CD4-positive, alpha-beta T cell (primary cell): ENCODE measurements at regions not wholly inside any gene's neighbourhood (a gene's known extent, or its start where the extent isn't known, plus 50 kb on each side); places are given as distances from the start of the nearest gene placed in this dataset.

Experiments
- ATAC-seq: fragments of 200-7000 bp; cut with Tn5 transposase; one replicate; pipeline ENCODE4 v1.10.0; 2022; ENCODE audit warnings: mild to moderate bottlenecking; ENCODE audit not compliant: poor library complexity
- CTCF ChIA-PET: fragments of 350-600 bp; sonication (Branson Sonifier 250); formaldehyde crosslinking; loops from one replicate; lab custom pipeline; 2021; ENCODE audit warnings: antibody characterized with exemption, inconsistent platforms; lab: Charles Lee
- POLR2A ChIA-PET: fragments of 350-600 bp; sonication (Branson Sonifier 250); formaldehyde crosslinking; loops from one replicate; lab custom pipeline; 2021; ENCODE audit warnings: antibody characterized with exemption, inconsistent platforms; lab: Charles Lee
- DNase-seq, 14 experiments: peaks; one replicate each; pipeline ENCODE4 v3.0.0-alpha.2; 2013 to 2020; ENCODE audit warnings: mixed read lengths in 2 of 14
- H3K27ac ChIP-seq, 2 donors: one replicate each; pipeline versions ENCODE4 v1.5.1 to v1.7.0; 2013; ENCODE audit warnings: low read length in 2 of 2, low read depth in 1 of 2, mild to moderate bottlenecking in 1 of 2
- H3K27me3 ChIP-seq, 2 experiments: 1 replicate in 1 of 2; 2 replicates in 1 of 2; pipeline versions ENCODE4 v1.6.1 to v1.7.0; 2013; ENCODE audit warnings: low read length in 2 of 2, control low read depth in 1 of 2, mild to moderate bottlenecking in 1 of 2, moderate library complexity in 1 of 2; ENCODE audit not compliant: insufficient read depth in 2 of 2, control insufficient read depth in 1 of 2
- H3K36me3 ChIP-seq: one replicate; pipeline ENCODE4 v1.6.1; 2013; ENCODE audit warnings: low read length, control low read depth; ENCODE audit not compliant: insufficient read depth
- H3K4me1 ChIP-seq: one replicate; pipeline ENCODE4 v1.6.1; 2013; ENCODE audit warnings: low read length, control low read depth; ENCODE audit not compliant: insufficient read depth
- H3K4me3 ChIP-seq: one replicate; pipeline ENCODE4 v1.5.1; 2013; ENCODE audit warnings: mild to moderate bottlenecking, low read length, moderate library complexity
- H3K9me3 ChIP-seq, 2 experiments: 1 replicate in 1 of 2; 2 replicates in 1 of 2; pipeline versions ENCODE4 v1.6.1 to v1.7.0; 2013; ENCODE audit warnings: low read length in 2 of 2, mild to moderate bottlenecking in 2 of 2, control low read depth in 1 of 2, moderate library complexity in 1 of 2; ENCODE audit not compliant: control insufficient read depth in 1 of 2, insufficient read depth in 1 of 2
- H3K27ac Mint-ChIP-seq: one replicate; pipeline ENCODE4 v1.8.0; 2020; ENCODE audit warnings: mixed read lengths
- H3K27me3 Mint-ChIP-seq: one replicate; pipeline ENCODE4 v1.8.0; 2021; ENCODE audit warnings: mixed read lengths
- H3K36me3 Mint-ChIP-seq: one replicate; pipeline ENCODE4 v1.8.0; 2021; ENCODE audit warnings: low read depth, mixed read lengths
- H3K4me1 Mint-ChIP-seq: one replicate; pipeline ENCODE4 v1.8.0; 2021; ENCODE audit warnings: low read depth, mixed read lengths
- H3K4me3 Mint-ChIP-seq: one replicate; pipeline ENCODE4 v1.8.0; 2020; ENCODE audit warnings: mild to moderate bottlenecking, mixed read lengths
- H3K9me3 Mint-ChIP-seq: one replicate; pipeline ENCODE4 v1.8.0; 2020; ENCODE audit warnings: mixed read lengths
- intact Hi-C, 2 experiments: fragments of 100-400 bp; cut with DNase I in 1 of 2; cut with micrococcal nuclease in 1 of 2; formaldehyde crosslinking; loops; one replicate each; pipeline versions ENCODE4 v1.15.1 to v1.9.0; 2023 to 2025; cut with DNase I, micrococcal nuclease
- TF ChIP-seq, protein P1 (sequence below): fragments of 200-600 bp; IDR thresholded peaks from one replicate; pipeline ENCODE4 v1.8.0; 2022; ENCODE audit warnings: antibody characterized with exemption, mild to moderate bottlenecking

DNA sequence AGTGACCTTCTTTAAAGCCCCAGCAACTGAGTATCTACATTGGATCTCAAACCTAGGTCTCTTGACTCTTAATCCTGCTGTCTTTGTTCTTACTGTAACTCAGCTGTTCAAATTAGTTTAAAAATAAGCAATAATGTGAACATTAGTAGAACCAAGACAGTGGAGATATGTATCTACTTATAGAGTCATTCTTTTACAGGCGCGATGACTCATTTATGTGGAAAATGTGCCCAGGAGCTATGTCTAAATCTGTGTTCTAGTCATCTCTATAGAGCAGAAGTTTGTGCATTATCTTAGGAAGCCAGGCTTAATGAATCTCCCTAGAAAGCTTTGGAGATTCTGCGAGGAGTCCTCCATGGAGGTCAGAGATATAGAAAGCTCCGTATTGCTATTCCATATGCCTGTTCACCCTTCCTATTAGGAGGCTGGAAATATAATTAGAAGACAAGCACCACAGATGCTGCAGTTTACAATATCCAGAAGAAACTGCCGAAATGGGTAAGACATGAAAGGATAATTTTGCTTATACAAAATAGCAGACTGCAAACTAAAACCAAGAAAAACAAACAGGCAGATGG is 211.6 kb downstream of the TRIB2 start:
- CTCF ChIA-PET: no interaction called here
- DNase-seq: no peak
- Histone ChIP-seq H3K4me1 (no peaks in the 10 kb centered on the region), H3K27ac (no peak overlapping the region), H3K4me3 (no peak overlapping the region), H3K27me3 (no peaks in the 10 kb centered on the region), H3K36me3 (no peaks in the 10 kb centered on the region), H3K9me3 (no peaks in the 10 kb centered on the region)
- H3K27me3 Mint-ChIP-seq: peaks cover 5% of the 10 kb centered on the region
- TF ChIP-seq, protein P1, sequence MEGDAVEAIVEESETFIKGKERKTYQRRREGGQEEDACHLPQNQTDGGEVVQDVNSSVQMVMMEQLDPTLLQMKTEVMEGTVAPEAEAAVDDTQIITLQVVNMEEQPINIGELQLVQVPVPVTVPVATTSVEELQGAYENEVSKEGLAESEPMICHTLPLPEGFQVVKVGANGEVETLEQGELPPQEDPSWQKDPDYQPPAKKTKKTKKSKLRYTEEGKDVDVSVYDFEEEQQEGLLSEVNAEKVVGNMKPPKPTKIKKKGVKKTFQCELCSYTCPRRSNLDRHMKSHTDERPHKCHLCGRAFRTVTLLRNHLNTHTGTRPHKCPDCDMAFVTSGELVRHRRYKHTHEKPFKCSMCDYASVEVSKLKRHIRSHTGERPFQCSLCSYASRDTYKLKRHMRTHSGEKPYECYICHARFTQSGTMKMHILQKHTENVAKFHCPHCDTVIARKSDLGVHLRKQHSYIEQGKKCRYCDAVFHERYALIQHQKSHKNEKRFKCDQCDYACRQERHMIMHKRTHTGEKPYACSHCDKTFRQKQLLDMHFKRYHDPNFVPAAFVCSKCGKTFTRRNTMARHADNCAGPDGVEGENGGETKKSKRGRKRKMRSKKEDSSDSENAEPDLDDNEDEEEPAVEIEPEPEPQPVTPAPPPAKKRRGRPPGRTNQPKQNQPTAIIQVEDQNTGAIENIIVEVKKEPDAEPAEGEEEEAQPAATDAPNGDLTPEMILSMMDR: no peak
- H3K4me3 Mint-ChIP-seq: no peak overlapping the region
- H3K4me1 Mint-ChIP-seq: peaks cover 20% of the 10 kb centered on the region
- no peaks in the 10 kb centered on the region for H3K9me3 Mint-ChIP-seq
- no peak for ATAC-seq
- H3K36me3 Mint-ChIP-seq: no peaks in the 10 kb centered on the region
- intact Hi-C loops: loop anchor here in 1 of 2 experiments (2.0 kb wide), 1 partner anchor 1063 kb away; no protein-coding TSS in a partner anchor
- POLR2A ChIA-PET: no interaction called here
- H3K27ac Mint-ChIP-seq: no peak overlapping the region

DNA sequence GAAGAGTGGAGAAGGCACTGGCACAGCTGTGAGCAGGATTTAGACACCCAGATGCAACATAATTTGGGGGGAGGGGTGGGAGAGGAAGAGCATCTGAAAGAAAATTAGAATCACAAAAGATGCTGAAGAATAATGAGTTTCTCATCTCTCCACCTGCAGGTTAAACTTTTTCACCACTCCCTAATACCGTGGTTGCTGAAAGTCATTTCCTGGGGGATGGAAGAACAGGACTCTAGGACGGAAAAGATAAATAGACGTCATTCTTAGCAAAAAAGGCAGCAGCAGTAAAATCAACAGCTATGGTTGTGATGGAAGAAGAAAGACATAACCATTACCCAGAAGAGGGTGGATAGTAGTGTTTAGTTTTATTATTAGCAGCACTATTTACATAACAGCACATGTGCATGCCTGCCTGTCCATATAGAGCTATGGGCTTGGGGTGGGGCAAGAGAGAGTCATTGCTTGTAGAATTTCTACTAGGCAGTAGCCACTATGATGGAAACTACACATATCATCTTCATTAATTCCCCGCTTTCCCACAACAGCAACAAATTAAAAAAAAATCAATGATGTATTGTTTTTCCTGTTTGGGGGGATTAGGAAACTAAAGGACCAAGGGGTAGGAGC is 212.2 kb downstream of the TRIB2 start:
- ChIA-PET CTCF (no interaction called here), POLR2A (interaction anchor here (1.4 to 4.5 kb wide), 2 partner anchors 200 to 212 kb away, joined by 3 to 18 read pairs; partner anchors contain the start of gene TRIB2)
- Mint-ChIP-seq H3K27ac (no peak overlapping the region), H3K4me1 (peaks cover 20% of the 10 kb centered on the region), H3K36me3 (no peaks in the 10 kb centered on the region), H3K9me3 (no peaks in the 10 kb centered on the region), H3K4me3 (no peak overlapping the region), H3K27me3 (peaks cover 5% of the 10 kb centered on the region)
- H3K4me3 ChIP-seq: no peak overlapping the region
- no peaks in the 10 kb centered on the region for H3K9me3 ChIP-seq
- no peaks in the 10 kb centered on the region for H3K4me1 ChIP-seq
- intact Hi-C loops: loop anchor here in 1 of 2 experiments (2.0 kb wide), 1 partner anchor 1064 kb away; no protein-coding TSS in a partner anchor
- no peak for ATAC-seq
- H3K27me3 ChIP-seq: no peaks in the 10 kb centered on the region
- peak in 1 of 14 experiments; percentile 17 for DNase-seq
- no peaks in the 10 kb centered on the region for H3K36me3 ChIP-seq
- no peak overlapping the region for H3K27ac ChIP-seq
- TF ChIP-seq, protein P1: no peak

DNA sequence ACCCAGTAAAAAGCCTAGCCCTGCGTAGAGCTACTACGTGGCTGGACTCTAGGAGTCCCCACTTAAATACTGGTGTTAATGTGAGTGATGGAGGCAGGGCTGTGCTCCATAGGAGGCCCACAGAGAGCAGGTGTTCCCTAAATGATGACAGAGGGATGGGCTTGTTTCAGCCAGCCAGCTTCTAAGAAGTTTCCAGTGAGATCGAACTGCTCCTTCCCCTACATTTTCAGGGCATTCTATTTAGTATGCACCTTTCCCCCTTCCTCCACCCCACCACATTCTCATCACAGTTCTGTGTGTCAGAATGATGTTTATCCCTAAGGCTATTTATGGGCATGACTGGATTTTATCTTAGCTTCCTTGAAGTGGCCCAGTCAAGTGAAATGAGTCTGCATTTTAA is 213.0 kb downstream of the TRIB2 start:
- no peaks in the 10 kb centered on the region for H3K27me3 ChIP-seq
- H3K27ac ChIP-seq: no peak overlapping the region
- H3K9me3 ChIP-seq: no peaks in the 10 kb centered on the region
- Mint-ChIP-seq H3K4me3 (no peak overlapping the region), H3K27me3 (peaks cover 6% of the 10 kb centered on the region), H3K4me1 (peaks cover 20% of the 10 kb centered on the region), H3K27ac (no peak overlapping the region), H3K9me3 (no peaks in the 10 kb centered on the region), H3K36me3 (no peaks in the 10 kb centered on the region)
- CTCF ChIA-PET: no interaction called here
- H3K4me1 ChIP-seq: no peaks in the 10 kb centered on the region
- POLR2A ChIA-PET: interaction anchor here (0.6 to 4.5 kb wide), 3 partner anchors 201 to 753 kb away, joined by 3 to 18 read pairs (median 4); partner anchors contain the start of gene TRIB2
- no peak for ATAC-seq
- H3K4me3 ChIP-seq: no peak overlapping the region
- intact Hi-C loops: loop anchor here (2.0 to 5.0 kb wide), 6 partner anchors 72 to 1065 kb away; partner anchors contain the start of gene TRIB2 (in 1 of the 2)
- TF ChIP-seq, protein P1: no peak
- no peak for DNase-seq
- no peaks in the 10 kb centered on the region for H3K36me3 ChIP-seq
